Osteocyte (in vitro differentiated cells): ENCODE measurements at regions not wholly inside any gene's neighbourhood (a gene's known extent, or its start where the extent isn't known, plus 50 kb on each side); places are given as distances from the start of the nearest gene placed in this dataset.

ENCODE experiments used
- DNase-seq: peaks from one replicate; pipeline ENCODE4 v3.0.0; 2021; ENCODE audit warnings: mixed read lengths; ENCODE audit not compliant: unreplicated experiment; ENCODE audit errors: extremely low spot score
- H3K27ac Mint-ChIP-seq: one replicate; pipeline ENCODE4 v1.8.0; 2021; ENCODE audit warnings: mild to moderate bottlenecking, mixed read lengths; ENCODE audit not compliant: unreplicated experiment
- H3K27me3 Mint-ChIP-seq: one replicate; pipeline ENCODE4 v1.8.0; 2021; ENCODE audit warnings: mixed read lengths; ENCODE audit not compliant: unreplicated experiment
- H3K36me3 Mint-ChIP-seq: one replicate; pipeline ENCODE4 v1.8.0; 2021; ENCODE audit warnings: mixed read lengths; ENCODE audit not compliant: unreplicated experiment
- H3K4me1 Mint-ChIP-seq: one replicate; pipeline ENCODE4 v1.8.0; 2021; ENCODE audit warnings: mixed read lengths; ENCODE audit not compliant: unreplicated experiment
- H3K4me3 Mint-ChIP-seq: one replicate; pipeline ENCODE4 v1.8.0; 2021; ENCODE audit warnings: mild to moderate bottlenecking, moderate library complexity, mixed read lengths; ENCODE audit not compliant: unreplicated experiment
- H3K9me3 Mint-ChIP-seq: one replicate; pipeline ENCODE4 v1.8.0; 2021; ENCODE audit warnings: mixed read lengths; ENCODE audit not compliant: unreplicated experiment
- CTCF ChIP-seq: fragments of 200-600 bp; sonication (generic); IDR thresholded peaks from 2 replicates; pipeline ENCODE4 v1.5.0; 2021; ENCODE audit warnings: antibody characterized with exemption, mild to moderate bottlenecking, moderate library complexity

GRCh38 chr2:185472574-185472973, 266.0 kb upstream of the FSIP2 start:
- Mint-ChIP-seq H3K27ac (no peak overlapping the region), H3K4me1 (peaks cover under 1% of the 10 kb centered on the region), H3K36me3 (no peaks in the 10 kb centered on the region), H3K9me3 (no peaks in the 10 kb centered on the region), H3K27me3 (no peaks in the 10 kb centered on the region), H3K4me3 (no peak overlapping the region)
- TF ChIP-seq CTCF, result no peak
- DNase-seq, result no peak

GRCh38 chr2:185473838-185474237, 264.8 kb upstream of the FSIP2 start:
- H3K4me1 Mint-ChIP-seq, result peaks cover 7% of the 10 kb centered on the region

GRCh38 chr2:185475914-185476313, 262.7 kb upstream of the FSIP2 start:
- Mint-ChIP-seq H3K27ac (no peak overlapping the region), H3K4me3 (no peak overlapping the region), H3K27me3 (no peaks in the 10 kb centered on the region), H3K4me1 (peaks cover 7% of the 10 kb centered on the region), H3K9me3 (no peaks in the 10 kb centered on the region), H3K36me3 (no peaks in the 10 kb centered on the region)
- DNase-seq, result no peak
- TF ChIP-seq CTCF, result peak; percentile 14

More at GRCh38 chr2:185473838-185474237, 264.8 kb upstream of the FSIP2 start:
- Mint-ChIP-seq H3K36me3 (no peaks in the 10 kb centered on the region), H3K9me3 (no peaks in the 10 kb centered on the region), H3K27ac (no peak overlapping the region), H3K4me3 (no peak overlapping the region), H3K27me3 (no peaks in the 10 kb centered on the region)
- no peak for TF ChIP-seq CTCF
- DNase-seq, result no peak

- no peak for DNase-seq
- Mint-ChIP-seq H3K27ac (no peak overlapping the region), H3K27me3 (no peaks in the 10 kb centered on the region), H3K4me3 (no peak overlapping the region), H3K4me1 (peaks cover 7% of the 10 kb centered on the region), H3K9me3 (no peaks in the 10 kb centered on the region), H3K36me3 (no peaks in the 10 kb centered on the region)
- no peak for TF ChIP-seq CTCF
Observed at GRCh38 chr2:185477452-185477851, 261.2 kb upstream of the FSIP2 start.

- H3K9me3 Mint-ChIP-seq, result no peaks in the 10 kb centered on the region
- H3K36me3 Mint-ChIP-seq, result peaks cover 7% of the 10 kb centered on the region
- no peak for TF ChIP-seq CTCF
- H3K27me3 Mint-ChIP-seq, result no peaks in the 10 kb centered on the region
- no peak for DNase-seq
- H3K27ac Mint-ChIP-seq, result no peak overlapping the region
- no peak overlapping the region for H3K4me3 Mint-ChIP-seq
- H3K4me1 Mint-ChIP-seq, result no peaks in the 10 kb centered on the region
Observed at GRCh38 chr2:185484602-185485001, 254.0 kb upstream of the FSIP2 start.
